ENCODE measurements at regions not wholly inside any gene's neighbourhood (a gene's known extent, or its start where the extent isn't known, plus 50 kb on each side); places are given as distances from the start of the nearest gene placed in this dataset.

DNA sequence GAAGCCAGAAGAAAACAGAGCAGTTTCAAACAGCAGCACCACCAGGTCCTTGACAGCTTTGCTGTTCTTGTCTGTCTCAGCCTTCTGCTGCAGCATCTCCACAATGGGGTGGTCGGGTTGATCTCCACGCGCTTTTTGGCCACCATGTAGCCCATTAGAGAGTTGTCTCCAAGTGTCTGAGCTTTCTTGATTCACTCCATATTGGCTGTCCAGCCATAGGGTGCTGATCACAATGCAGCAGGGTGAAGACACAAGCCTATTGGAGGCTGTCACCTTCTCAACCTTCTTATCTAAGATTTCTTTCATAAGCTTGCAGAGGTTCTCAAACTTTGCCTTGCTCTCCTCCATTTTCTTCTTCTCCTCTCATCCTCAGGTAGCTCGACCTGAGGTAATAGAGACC is 175.4 kb upstream of the S100G start:
- no peak for DNase-seq (ENCODE audit: low read depth, low spot score)
- H3K4me3 ChIP-seq (ENCODE audit: low read depth, low read length), result no peak overlapping the region
- TF ChIP-seq, protein P1, sequence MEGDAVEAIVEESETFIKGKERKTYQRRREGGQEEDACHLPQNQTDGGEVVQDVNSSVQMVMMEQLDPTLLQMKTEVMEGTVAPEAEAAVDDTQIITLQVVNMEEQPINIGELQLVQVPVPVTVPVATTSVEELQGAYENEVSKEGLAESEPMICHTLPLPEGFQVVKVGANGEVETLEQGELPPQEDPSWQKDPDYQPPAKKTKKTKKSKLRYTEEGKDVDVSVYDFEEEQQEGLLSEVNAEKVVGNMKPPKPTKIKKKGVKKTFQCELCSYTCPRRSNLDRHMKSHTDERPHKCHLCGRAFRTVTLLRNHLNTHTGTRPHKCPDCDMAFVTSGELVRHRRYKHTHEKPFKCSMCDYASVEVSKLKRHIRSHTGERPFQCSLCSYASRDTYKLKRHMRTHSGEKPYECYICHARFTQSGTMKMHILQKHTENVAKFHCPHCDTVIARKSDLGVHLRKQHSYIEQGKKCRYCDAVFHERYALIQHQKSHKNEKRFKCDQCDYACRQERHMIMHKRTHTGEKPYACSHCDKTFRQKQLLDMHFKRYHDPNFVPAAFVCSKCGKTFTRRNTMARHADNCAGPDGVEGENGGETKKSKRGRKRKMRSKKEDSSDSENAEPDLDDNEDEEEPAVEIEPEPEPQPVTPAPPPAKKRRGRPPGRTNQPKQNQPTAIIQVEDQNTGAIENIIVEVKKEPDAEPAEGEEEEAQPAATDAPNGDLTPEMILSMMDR (IDR thresholded peaks at IDR 0.05; ENCODE audit: low read depth, low read length), result no peak
- in situ Hi-C loops (cut with HindIII; ENCODE audit: low sequenced_read_pairs), result no loop called here

DNA sequence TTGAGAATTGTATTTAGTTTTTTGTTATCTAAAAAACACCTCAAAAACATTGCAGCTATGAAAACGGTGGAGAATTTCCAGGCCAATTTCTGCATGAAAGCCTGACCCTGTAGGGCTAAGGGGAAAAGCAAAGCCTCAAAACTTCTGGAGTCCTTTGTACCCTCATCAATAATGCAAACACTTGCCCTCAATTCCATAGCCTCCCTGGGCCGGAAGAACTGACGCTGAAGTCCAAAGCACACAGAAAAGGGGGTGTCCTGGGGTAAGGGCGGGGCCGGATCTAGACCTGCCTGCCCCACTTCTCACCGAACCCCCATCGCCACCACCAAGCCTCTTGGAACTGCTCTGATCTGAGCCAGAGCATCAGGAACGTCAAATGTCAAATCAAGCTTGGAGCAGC is 173.9 kb upstream of the S100G start:
- H3K4me3 ChIP-seq (ENCODE audit: low read depth, low read length), result no peak overlapping the region
- DNase-seq (ENCODE audit: low read depth, low spot score), result no peak
- TF ChIP-seq, protein P1 (IDR thresholded peaks at IDR 0.05; ENCODE audit: low read depth, low read length), result no peak
- in situ Hi-C loops (cut with HindIII; ENCODE audit: low sequenced_read_pairs), result no loop called here

DNA sequence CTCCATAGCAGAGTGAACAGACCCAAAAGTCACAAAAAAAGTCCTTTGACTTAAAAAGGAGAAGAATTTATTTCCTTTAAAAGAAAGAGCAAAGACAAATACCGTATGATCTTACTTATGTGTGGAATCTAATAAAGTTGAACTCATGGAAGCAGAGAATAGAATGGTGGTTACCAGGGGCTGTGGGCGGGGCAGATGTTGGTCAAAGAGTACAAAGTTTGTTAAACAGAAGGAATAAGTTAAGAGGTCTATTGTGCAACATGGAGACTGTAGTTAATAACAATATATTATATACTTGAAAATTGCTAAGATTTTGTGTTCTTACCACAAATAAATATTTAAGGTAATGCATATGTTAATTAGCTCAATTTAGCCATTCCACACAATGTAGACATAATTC is 173.3 kb upstream of the S100G start:
- in situ Hi-C loops (cut with HindIII; ENCODE audit: low sequenced_read_pairs), result no loop called here
- no peak overlapping the region for H3K4me3 ChIP-seq (ENCODE audit: low read depth, low read length)
- TF ChIP-seq, protein P1 (IDR thresholded peaks at IDR 0.05; ENCODE audit: low read depth, low read length), result no peak
- DNase-seq (ENCODE audit: low read depth, low spot score), result no peak

DNA sequence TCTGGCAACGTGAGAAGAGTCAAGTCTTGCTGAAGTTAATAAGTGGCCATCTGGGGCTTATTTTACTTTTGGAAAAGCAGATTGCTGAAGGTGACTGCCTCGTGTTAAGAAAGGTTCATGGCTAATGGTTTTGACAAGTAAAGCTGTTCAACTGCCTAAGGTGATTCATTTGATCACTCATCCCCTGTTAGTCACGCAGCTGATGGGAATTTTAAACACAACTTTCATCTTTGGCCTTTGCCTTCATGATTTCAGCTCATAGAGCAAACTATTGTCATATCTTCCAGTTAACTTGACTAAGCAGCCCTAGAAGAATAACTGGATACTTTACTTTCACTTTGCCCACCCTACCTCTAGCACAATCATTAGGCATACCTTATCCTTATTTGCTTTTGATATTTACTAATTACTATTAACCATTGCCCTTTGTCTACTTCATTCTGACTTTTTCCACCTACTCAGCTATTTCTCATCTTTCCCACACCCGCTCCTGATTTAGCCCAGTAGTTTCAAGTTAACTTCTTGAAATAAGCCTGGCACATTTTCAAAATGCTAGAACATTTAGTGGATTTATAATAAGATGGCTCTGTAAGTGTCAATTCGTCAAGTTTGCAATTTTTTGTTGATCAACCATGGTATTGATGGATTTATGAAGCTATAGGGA is 170.6 kb upstream of the S100G start:
- in situ Hi-C loops (cut with HindIII; ENCODE audit: low sequenced_read_pairs), result no loop called here
- H3K4me3 ChIP-seq (ENCODE audit: low read depth, low read length), result no peak overlapping the region
- DNase-seq (ENCODE audit: low read depth, low spot score), result peak; percentile 46
- TF ChIP-seq, protein P1 (IDR thresholded peaks at IDR 0.05; ENCODE audit: low read depth, low read length), result no peak

DNA sequence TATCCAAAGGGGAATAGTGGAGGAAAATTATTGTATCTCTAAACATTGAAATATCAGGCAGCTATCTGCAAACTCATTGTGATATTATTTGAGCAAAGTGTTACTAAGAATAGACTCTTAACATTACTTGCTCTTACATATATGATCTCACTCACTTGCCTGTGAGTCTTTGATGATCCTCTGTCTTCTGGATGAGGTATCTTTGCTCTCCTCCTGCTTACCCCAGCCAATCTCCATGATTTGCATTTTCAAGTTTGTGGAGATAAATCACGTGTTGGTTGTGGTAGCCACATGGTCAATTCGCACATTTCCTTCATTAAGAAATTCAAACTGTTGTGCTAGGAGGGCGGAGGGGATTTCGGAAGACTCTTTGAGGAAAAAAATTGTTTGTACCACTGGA is 169.9 kb upstream of the S100G start:
- H3K4me3 ChIP-seq (ENCODE audit: low read depth, low read length), result no peak overlapping the region
- TF ChIP-seq, protein P1 (IDR thresholded peaks at IDR 0.05; ENCODE audit: low read depth, low read length), result no peak
- no peak for DNase-seq (ENCODE audit: low read depth, low spot score)
- in situ Hi-C loops (cut with HindIII; ENCODE audit: low sequenced_read_pairs), result no loop called here

DNA sequence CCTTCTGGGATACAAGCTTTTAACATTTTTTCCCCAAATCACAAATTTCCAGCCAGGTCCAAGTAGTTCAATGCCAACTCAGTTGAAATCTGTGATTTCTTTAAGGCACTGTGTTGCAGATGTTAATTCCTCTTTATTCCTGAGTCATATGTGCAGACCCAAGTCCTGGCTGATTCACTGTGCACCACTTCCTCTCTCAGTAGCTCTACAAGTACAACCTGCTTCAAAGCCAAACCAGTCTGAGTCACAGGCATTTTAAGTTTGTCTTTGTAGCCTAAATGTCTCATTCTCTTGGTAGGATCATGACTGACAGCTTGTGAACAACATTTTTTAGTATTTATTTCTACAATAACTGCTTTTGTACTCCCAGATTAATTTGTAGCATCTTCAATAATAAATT is 165.6 kb upstream of the S100G start:
- TF ChIP-seq, protein P1 (IDR thresholded peaks at IDR 0.05; ENCODE audit: low read depth, low read length), result no peak
- in situ Hi-C loops (cut with HindIII; ENCODE audit: low sequenced_read_pairs), result no loop called here
- H3K4me3 ChIP-seq (ENCODE audit: low read depth, low read length), result no peak overlapping the region
- DNase-seq (ENCODE audit: low read depth, low spot score), result peak; percentile 92

Data from astrocyte of the spinal cord (primary cell).